BE2C (cell line): ENCODE measurements at regions not wholly inside any gene's neighbourhood (a gene's known extent, or its start where the extent isn't known, plus 50 kb on each side); places are given as distances from the start of the nearest gene placed in this dataset.

Source experiments
- DNase-seq: peaks from one replicate; pipeline ENCODE4 v3.0.0-alpha.2; 2020
- H3K27me3 ChIP-seq: fragments of 250-450 bp; sonication (Bioruptor Pico); 2 replicates; pipeline ENCODE4 v1.5.1; 2020; ENCODE audit warnings: mild to moderate bottlenecking
- H3K36me3 ChIP-seq: fragments of 250-450 bp; sonication (Bioruptor Pico); 2 replicates; pipeline ENCODE4 v1.5.1; 2020; ENCODE audit warnings: mild to moderate bottlenecking
- H3K4me1 ChIP-seq: fragments of 250-450 bp; sonication (Bioruptor Pico); 2 replicates; pipeline ENCODE4 v1.5.1; 2020
- H3K4me3 ChIP-seq: 2 replicates; pipeline ENCODE4 v1.5.1; 2011; ENCODE audit warnings: low read depth, low read length
- H3K9me3 ChIP-seq: fragments of 250-450 bp; sonication (Bioruptor Pico); 2 replicates; pipeline ENCODE4 v1.5.1; 2020
- CTCF ChIP-seq: IDR thresholded peaks from 2 replicates; pipeline ENCODE4 v1.5.1; 2012; ENCODE audit warnings: mild to moderate bottlenecking, low read depth, low read length

- Histone ChIP-seq H3K4me1 (no peaks in the 10 kb centered on the region), H3K36me3 (no peaks in the 10 kb centered on the region), H3K9me3 (no peaks in the 10 kb centered on the region; the same call in 1 of the 2 replicates), H3K27me3 (no peaks in the 10 kb centered on the region), H3K4me3 (no peak overlapping the region)
- TF ChIP-seq CTCF, result no peak
- DNase-seq, result no peak
These were observed 183.2 kb downstream of the TINAG start for GRCh38 chr6:54491431-54491830.

GRCh38 chr6:54493138-54493537 lies 184.9 kb downstream of the TINAG start:
- TF ChIP-seq CTCF, result no peak
- no peak for DNase-seq
- Histone ChIP-seq H3K4me3 (no peak overlapping the region), H3K36me3 (no peaks in the 10 kb centered on the region), H3K4me1 (no peaks in the 10 kb centered on the region), H3K9me3 (no peaks in the 10 kb centered on the region; the same call in 1 of the 2 replicates), H3K27me3 (no peaks in the 10 kb centered on the region)

GRCh38 chr6:54503144-54503543 lies 194.9 kb downstream of the TINAG start:
- Histone ChIP-seq H3K36me3 (no peaks in the 10 kb centered on the region), H3K4me3 (no peak overlapping the region), H3K27me3 (no peaks in the 10 kb centered on the region), H3K9me3 (no peaks in the 10 kb centered on the region), H3K4me1 (no peaks in the 10 kb centered on the region)
- TF ChIP-seq CTCF, result no peak
- DNase-seq, result no peak

- DNase-seq, result no peak
- Histone ChIP-seq H3K9me3 (no peaks in the 10 kb centered on the region), H3K4me1 (no peaks in the 10 kb centered on the region), H3K27me3 (no peaks in the 10 kb centered on the region), H3K4me3 (no peak overlapping the region), H3K36me3 (no peaks in the 10 kb centered on the region)
- TF ChIP-seq CTCF, result no peak
These were observed 206.8 kb downstream of the TINAG start for GRCh38 chr6:54515013-54515412.

GRCh38 chr6:54515713-54516112 lies 207.5 kb downstream of the TINAG start:
- Histone ChIP-seq H3K36me3 (no peaks in the 10 kb centered on the region), H3K27me3 (no peaks in the 10 kb centered on the region), H3K9me3 (no peaks in the 10 kb centered on the region), H3K4me3 (no peak overlapping the region), H3K4me1 (no peaks in the 10 kb centered on the region)
- DNase-seq, result no peak
- no peak for TF ChIP-seq CTCF

- TF ChIP-seq CTCF, result no peak
- no peaks in the 10 kb centered on the region for H3K9me3 ChIP-seq
- H3K4me3 ChIP-seq, result no peak overlapping the region
These were observed 208.1 kb downstream of the TINAG start for GRCh38 chr6:54516321-54516720.

More at GRCh38 chr6:54516321-54516720, 208.1 kb downstream of the TINAG start:
- no peak for DNase-seq
- no peaks in the 10 kb centered on the region for H3K36me3 ChIP-seq
- H3K4me1 ChIP-seq, result no peaks in the 10 kb centered on the region
- H3K27me3 ChIP-seq, result no peaks in the 10 kb centered on the region
